ENCODE measurements at regions not wholly inside any gene's neighbourhood (a gene's known extent, or its start where the extent isn't known, plus 50 kb on each side); places are given as distances from the start of the nearest gene placed in this dataset.

DNA sequence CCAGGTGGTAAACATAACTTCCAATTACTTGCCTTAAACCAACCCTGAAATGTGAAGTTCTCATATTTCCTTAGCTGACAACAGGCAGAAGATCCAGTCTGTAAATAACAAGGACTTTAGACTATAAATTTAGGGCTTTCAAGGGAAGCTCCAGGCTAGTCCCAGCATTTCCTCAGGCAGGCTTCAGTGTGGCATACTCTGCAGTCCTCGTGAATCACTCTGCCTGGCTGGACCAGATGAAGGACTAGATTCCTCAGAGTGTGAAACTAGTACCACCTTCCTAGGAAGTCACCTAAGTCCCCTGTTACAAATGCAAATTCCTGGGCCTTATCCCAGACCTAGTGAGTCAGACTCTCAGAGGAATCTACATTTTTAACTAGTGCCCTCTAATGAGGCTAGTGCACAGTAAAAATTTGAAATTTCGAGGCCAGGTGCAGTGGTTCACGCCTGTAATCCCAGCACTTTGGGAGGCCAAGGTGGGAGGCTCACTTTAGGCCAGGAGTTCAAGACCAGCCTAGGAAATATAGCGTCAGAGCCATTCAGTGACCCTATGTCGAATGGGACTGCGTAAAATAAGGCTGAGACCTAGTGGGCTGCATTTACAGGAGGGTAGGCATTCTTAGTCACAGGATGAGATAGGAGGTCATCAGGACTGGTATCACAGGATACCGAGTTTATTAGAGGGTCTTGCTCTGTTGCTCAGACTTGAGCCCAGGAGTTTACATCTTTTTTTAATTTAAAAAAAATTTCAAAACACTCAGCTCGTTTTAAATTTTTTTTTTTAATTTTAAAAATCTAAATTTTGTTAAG is 279.6 kb upstream of the JARID2 start:
- WGBS, 5 donors: 92 to 96% (median 93%) methylated on average over 8 of the region's 8 CpGs
- Histone ChIP-seq H3K27ac (no peak overlapping the region), H3K27me3 (no peaks in the 10 kb centered on the region), H3K4me1 (no peaks in the 10 kb centered on the region), H3K4me3 (no peak overlapping the region), H3K36me3 (no peaks in the 10 kb centered on the region), H3K9me3 (peaks cover 0 to 5% (median 0%) of the 10 kb centered on the region in 4 donors)
- TF ChIP-seq EP300 (IDR thresholded peaks at IDR 0.05) (no peak), POLR2AphosphoS5 (IDR thresholded peaks at IDR 0.05) (no peak), POLR2A (IDR thresholded peaks at IDR 0.05) (no peak)
- TF ChIP-seq, protein P1, sequence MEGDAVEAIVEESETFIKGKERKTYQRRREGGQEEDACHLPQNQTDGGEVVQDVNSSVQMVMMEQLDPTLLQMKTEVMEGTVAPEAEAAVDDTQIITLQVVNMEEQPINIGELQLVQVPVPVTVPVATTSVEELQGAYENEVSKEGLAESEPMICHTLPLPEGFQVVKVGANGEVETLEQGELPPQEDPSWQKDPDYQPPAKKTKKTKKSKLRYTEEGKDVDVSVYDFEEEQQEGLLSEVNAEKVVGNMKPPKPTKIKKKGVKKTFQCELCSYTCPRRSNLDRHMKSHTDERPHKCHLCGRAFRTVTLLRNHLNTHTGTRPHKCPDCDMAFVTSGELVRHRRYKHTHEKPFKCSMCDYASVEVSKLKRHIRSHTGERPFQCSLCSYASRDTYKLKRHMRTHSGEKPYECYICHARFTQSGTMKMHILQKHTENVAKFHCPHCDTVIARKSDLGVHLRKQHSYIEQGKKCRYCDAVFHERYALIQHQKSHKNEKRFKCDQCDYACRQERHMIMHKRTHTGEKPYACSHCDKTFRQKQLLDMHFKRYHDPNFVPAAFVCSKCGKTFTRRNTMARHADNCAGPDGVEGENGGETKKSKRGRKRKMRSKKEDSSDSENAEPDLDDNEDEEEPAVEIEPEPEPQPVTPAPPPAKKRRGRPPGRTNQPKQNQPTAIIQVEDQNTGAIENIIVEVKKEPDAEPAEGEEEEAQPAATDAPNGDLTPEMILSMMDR (IDR thresholded peaks at IDR 0.05): no peak
- intact Hi-C loops (cut with DNase I; ENCODE audit: low total_unique reads): no loop called here
- no peak for DNase-seq

DNA sequence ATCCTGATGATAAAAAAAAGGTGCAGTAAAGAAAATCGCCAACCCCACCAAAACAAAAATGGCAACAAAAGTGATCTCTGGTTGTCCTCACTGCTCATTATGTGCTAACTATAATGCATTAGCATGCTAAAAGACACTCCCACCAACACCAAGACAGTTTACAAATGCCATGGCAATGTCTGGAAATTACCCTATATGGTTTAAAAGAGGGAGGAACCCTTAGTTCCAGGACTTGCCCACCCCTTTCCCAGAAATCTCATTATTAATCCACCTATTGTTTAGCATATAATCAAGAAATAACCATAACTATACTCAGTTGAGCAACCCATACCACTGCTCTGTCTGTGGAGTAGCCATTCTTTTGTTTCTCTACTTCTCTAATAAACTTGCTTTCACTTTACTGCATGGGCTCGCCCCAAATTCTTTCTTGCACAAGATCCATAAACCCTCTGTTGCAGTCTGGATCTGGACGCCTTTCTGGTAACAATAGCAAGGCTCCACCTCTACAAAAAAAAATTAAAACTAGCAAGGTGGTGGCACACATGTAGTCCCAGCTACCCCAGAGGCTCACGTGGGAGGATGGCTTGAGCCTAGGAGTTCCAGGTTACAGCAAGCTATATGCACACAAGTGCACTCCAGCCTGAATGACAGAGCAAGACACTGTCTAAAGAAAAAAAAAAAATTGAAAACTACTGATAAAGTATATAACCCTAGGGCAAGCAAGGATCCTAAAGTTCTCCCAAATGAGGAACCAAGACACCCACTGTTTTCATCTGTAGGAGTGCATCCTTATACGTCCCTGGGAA is 278.8 kb upstream of the JARID2 start:
- Histone ChIP-seq H3K4me3 (no peak overlapping the region), H3K4me1 (no peaks in the 10 kb centered on the region), H3K27ac (no peak overlapping the region), H3K9me3 (peaks cover 0 to 5% (median 0%) of the 10 kb centered on the region in 4 donors), H3K36me3 (no peaks in the 10 kb centered on the region), H3K27me3 (no peaks in the 10 kb centered on the region)
- 63 to 78% (median 73%) methylated on average over 5 of the region's 5 CpGs for WGBS, 5 donors
- no peak for DNase-seq
- intact Hi-C loops (cut with DNase I; ENCODE audit: low total_unique reads): no loop called here
- no peak for TF ChIP-seq POLR2AphosphoS5 (IDR thresholded peaks at IDR 0.05)
- TF ChIP-seq, protein P1 (IDR thresholded peaks at IDR 0.05): no peak
- TF ChIP-seq POLR2A (IDR thresholded peaks at IDR 0.05): no peak
- TF ChIP-seq EP300 (IDR thresholded peaks at IDR 0.05): no peak

DNA sequence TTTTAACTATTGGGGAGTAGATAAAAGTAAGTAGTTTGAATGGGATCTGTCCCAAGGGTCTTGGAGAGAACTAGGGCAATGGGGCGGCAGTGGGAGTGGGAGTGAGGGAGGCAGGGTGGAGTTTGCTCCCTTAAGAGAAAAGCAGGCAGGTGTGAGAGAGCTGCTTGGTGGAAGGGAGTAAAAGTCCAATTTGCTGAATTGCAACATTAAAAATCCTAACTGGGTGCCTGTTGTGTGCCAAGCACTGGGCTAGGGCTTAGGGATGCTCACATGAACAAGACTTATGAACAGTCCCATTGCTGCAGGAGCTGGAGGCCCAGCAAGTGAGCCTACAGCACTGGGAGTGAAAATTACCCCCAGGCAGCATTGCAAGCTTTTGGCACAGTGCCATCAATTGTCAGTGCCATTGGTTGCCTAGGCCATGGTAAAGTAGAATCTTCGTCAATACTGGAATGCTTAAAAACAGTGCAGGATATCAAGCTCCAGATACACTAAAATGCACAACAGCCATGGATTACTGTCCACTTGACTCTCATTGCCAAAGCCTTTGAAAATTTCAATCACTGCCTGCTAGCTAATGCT is 277.7 kb upstream of the JARID2 start:
- Histone ChIP-seq H3K36me3 (no peaks in the 10 kb centered on the region), H3K27ac (no peak overlapping the region), H3K27me3 (no peaks in the 10 kb centered on the region), H3K4me3 (no peak overlapping the region), H3K4me1 (no peaks in the 10 kb centered on the region), H3K9me3 (peaks cover 0 to 5% (median 0%) of the 10 kb centered on the region in 4 donors)
- intact Hi-C loops (cut with DNase I; ENCODE audit: low total_unique reads): no loop called here
- no peak for TF ChIP-seq POLR2A (IDR thresholded peaks at IDR 0.05)
- TF ChIP-seq POLR2AphosphoS5 (IDR thresholded peaks at IDR 0.05): no peak
- TF ChIP-seq, protein P1 (IDR thresholded peaks at IDR 0.05): no peak
- TF ChIP-seq EP300 (IDR thresholded peaks at IDR 0.05): no peak
- 70 to 90% (median 77%) methylated on average over 2 of the region's 2 CpGs for WGBS, 5 donors
- no peak for DNase-seq

DNA sequence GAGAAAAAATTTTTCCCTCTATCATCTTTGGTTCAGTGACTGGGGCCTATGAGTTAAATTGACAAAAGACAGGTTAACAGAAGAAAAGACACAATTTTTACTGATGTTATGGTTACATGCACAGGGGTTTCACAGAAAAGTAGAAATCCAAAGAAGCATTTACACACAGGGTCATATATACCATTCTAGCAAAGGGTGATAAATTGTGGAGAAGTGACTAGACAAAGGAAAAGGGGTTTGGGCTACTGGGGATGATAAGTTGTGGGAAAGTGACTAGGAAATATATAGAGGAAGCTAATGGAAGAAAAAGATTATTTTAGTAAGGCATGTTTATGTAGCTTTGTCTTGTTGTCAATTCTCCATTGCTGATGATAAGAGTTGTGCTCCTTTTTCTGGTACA is 276.7 kb upstream of the JARID2 start:
- intact Hi-C loops (cut with DNase I; ENCODE audit: low total_unique reads): no loop called here
- Histone ChIP-seq H3K27me3 (no peaks in the 10 kb centered on the region), H3K4me3 (no peak overlapping the region), H3K36me3 (no peaks in the 10 kb centered on the region), H3K4me1 (no peaks in the 10 kb centered on the region), H3K27ac (no peak overlapping the region), H3K9me3 (peaks cover 0 to 5% (median 0%) of the 10 kb centered on the region in 4 donors)
- DNase-seq: no peak
- no peak for TF ChIP-seq EP300 (IDR thresholded peaks at IDR 0.05)
